SK-N-SH treated with all-trans-retinoic acid at 6 μM for 48 hours (cell line): ENCODE measurements at regions not wholly inside any gene's neighbourhood (a gene's known extent, or its start where the extent isn't known, plus 50 kb on each side); places are given as distances from the start of the nearest gene placed in this dataset.

ENCODE experiments used
- ARNTL ChIP-seq: fragments of 450-650 bp; formaldehyde crosslinking; IDR thresholded peaks from 2 replicates; pipeline ENCODE4 v1.5.0; 2020; ENCODE audit warnings: low read depth, mild to moderate bottlenecking, moderate library complexity, borderline replicate concordance
- ESRRG ChIP-seq: fragments of 250-450 bp; sonication (Bioruptor Pico); IDR thresholded peaks from 2 replicates; pipeline ENCODE4 v1.6.1; 2021; ENCODE audit warnings: mild to moderate bottlenecking
- GLIS3 ChIP-seq: fragments of 250-450 bp; sonication (Bioruptor Pico); IDR thresholded peaks from 2 replicates; pipeline ENCODE4 v1.5.0; 2020; ENCODE audit warnings: mild to moderate bottlenecking, moderate library complexity
- ISL1 ChIP-seq: fragments of 250-450 bp; sonication (Bioruptor Pico); IDR thresholded peaks from 2 replicates; pipeline ENCODE4 v2.1.2; 2022; ENCODE audit warnings: mild to moderate bottlenecking, moderate library complexity
- PATZ1 ChIP-seq: fragments of 250-450 bp; sonication (Bioruptor Pico); IDR thresholded peaks from 2 replicates; pipeline ENCODE4 v1.8.0; 2020; ENCODE audit warnings: mild to moderate bottlenecking, moderate library complexity, borderline replicate concordance
- SNAI2 ChIP-seq: fragments of 250-450 bp; sonication (Bioruptor Pico); IDR thresholded peaks from 2 replicates; pipeline ENCODE4 v1.5.0; 2020; ENCODE audit warnings: mild to moderate bottlenecking, moderate library complexity
- TOX ChIP-seq: fragments of 250-450 bp; sonication (Bioruptor Pico); IDR thresholded peaks from 2 replicates; pipeline ENCODE4 v1.8.0; 2021; ENCODE audit warnings: mild to moderate bottlenecking, moderate library complexity, borderline replicate concordance
- ZFP3 ChIP-seq: fragments of 250-450 bp; sonication (Bioruptor Pico); IDR thresholded peaks from 2 replicates; pipeline ENCODE4 v1.5.0; 2020; ENCODE audit warnings: mild to moderate bottlenecking, moderate library complexity
- ZFP30 ChIP-seq: fragments of 450-650 bp; formaldehyde crosslinking; IDR thresholded peaks from 2 replicates; pipeline ENCODE4 v1.5.0; 2022; ENCODE audit warnings: mild to moderate bottlenecking, moderate library complexity
- ZNF70 ChIP-seq: fragments of 450-650 bp; formaldehyde crosslinking; IDR thresholded peaks from 2 replicates; pipeline ENCODE4 v1.5.0; 2020; ENCODE audit warnings: mild to moderate bottlenecking, moderate library complexity
- ZNF8 ChIP-seq: fragments of 450-650 bp; formaldehyde crosslinking; IDR thresholded peaks from 2 replicates; pipeline ENCODE4 v1.5.0; 2020; ENCODE audit warnings: mild to moderate bottlenecking, moderate library complexity
- TF ChIP-seq, protein P1 (sequence below): fragments of 250-450 bp; sonication (Bioruptor Pico); IDR thresholded peaks from 2 replicates; pipeline ENCODE4 v1.5.1; 2021; ENCODE audit warnings: mild to moderate bottlenecking, moderate library complexity

DNA sequence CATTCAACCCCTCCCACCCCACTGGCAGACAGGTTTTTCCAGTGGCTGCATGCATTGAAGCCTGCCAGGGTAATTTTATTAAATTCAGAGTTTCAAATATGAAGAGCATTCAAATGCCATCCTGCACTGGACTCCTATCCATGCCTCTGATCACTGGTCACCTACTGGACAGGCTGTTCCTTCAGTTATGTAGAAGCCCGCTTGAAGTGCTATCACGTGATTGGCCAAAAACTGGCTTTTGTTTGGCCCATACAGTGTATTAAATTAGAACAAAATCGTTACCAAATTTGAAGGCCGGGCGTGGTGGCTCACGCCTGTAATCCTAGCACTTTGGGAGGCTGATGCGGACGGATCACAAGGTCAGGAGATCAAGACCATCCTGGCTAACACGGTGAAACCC, 464.1 kb downstream of the TSN start:
- TF ChIP-seq ZFP30 (CRISPR knock-in tag) (no peak), ARNTL (CRISPR knock-in tag) (no peak), ESRRG (CRISPR knock-in tag) (no peak), PATZ1 (CRISPR knock-in tag) (no peak), ZNF8 (CRISPR knock-in tag) (no peak), ZFP3 (CRISPR knock-in tag) (no peak), ISL1 (CRISPR knock-in tag) (no peak), SNAI2 (CRISPR knock-in tag) (no peak), GLIS3 (no peak), TOX (CRISPR knock-in tag) (no peak), ZNF70 (CRISPR knock-in tag) (no peak)
- TF ChIP-seq, protein P1, sequence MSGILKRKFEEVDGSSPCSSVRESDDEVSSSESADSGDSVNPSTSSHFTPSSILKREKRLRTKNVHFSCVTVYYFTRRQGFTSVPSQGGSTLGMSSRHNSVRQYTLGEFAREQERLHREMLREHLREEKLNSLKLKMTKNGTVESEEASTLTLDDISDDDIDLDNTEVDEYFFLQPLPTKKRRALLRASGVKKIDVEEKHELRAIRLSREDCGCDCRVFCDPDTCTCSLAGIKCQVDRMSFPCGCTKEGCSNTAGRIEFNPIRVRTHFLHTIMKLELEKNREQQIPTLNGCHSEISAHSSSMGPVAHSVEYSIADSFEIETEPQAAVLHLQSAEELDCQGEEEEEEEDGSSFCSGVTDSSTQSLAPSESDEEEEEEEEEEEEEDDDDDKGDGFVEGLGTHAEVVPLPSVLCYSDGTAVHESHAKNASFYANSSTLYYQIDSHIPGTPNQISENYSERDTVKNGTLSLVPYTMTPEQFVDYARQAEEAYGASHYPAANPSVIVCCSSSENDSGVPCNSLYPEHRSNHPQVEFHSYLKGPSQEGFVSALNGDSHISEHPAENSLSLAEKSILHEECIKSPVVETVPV (CRISPR knock-in tag) = no peak
